ENCODE measurements at regions not wholly inside any gene's neighbourhood (a gene's known extent, or its start where the extent isn't known, plus 50 kb on each side); places are given as distances from the start of the nearest gene placed in this dataset.

- DNase-seq (ENCODE audit: low read depth in 2 of 2): no peak
These were observed 192.0 kb upstream of the HNRNPA3 start for GRCh38 chr2:177020524-177021119.

DNA sequence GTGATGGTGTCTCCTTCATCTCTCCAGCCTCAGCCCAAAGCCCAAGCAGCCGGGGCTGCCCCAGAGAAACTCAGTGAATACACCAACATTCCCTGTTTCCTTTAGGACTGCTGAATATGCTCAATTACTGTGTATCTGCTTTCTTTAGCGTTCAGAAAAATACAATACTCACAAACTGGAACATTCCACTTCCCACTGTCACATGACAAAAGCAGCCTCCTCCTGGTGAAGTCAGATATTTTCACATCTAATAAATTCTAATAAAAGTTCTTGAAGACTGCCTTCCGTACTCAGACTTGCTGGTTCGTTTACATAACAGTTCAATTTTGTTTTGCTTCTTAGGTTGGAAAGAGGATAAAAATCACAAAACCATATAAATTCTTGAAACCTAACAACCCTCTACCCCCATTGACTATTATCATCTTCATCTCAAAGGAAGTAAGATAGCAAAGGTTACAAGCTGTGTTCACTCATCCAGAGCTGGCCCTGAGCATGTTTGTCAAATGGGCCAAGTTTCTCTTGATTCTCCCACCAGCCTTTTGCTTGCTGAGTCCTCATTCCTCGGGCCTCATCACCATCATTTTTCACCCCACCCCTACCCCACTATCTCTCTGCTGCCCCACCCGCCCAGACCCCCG, 190.8 kb upstream of the HNRNPA3 start:
- no peak for DNase-seq (ENCODE audit: low read depth in 2 of 2)

- DNase-seq (ENCODE audit: low read depth in 2 of 2): no peak
These were observed 187.8 kb upstream of the HNRNPA3 start for GRCh38 chr2:177024765-177025164.

GRCh38 chr2:177026253-177026652, 186.3 kb upstream of the HNRNPA3 start:
- DNase-seq (ENCODE audit: low read depth in 2 of 2): no peak

DNA sequence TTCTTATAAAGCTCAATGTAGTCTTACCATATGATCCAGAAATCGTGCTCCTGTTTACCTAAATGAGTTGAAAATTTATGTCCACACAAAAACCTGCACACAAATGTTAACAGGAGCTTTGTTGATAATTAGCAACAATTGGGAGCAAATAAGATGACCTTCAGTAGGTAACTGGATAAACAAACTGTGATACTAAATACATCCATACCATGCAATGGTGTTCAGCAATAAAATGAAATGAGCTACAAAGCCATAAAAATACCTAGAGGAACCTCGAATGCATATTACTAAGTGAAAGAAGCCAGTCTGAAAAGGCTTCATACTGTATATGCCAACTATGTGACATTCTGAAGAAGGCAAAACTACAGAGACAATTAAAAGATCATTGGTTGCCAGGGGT, 185.6 kb upstream of the HNRNPA3 start:
- no peak for DNase-seq (ENCODE audit: low read depth in 2 of 2)

- no peak for DNase-seq (ENCODE audit: low read depth in 2 of 2)
These were observed 184.3 kb upstream of the HNRNPA3 start for GRCh38 chr2:177028296-177028695.

DNA sequence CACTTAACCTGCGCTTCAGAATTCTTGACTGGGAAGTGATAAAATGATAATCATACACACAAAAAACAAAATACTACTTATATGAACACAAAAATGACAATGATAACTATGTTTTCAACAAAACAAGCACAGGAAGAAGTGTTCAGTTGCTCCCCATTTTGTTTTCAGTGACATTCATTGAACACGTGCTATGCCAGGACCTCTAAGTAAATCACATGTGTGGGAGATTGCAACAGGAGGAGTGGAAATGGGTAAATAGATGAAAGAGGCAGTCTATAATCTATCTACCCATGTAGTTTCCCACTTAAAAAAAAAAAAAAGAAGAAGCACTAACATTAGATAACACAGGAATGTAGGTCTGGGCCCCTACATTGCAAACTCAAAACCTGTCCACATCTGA, 183.5 kb upstream of the HNRNPA3 start:
- no peak for DNase-seq (ENCODE audit: low read depth in 2 of 2)

- no peak for DNase-seq (ENCODE audit: low read depth in 2 of 2)
These were observed 183.1 kb upstream of the HNRNPA3 start for GRCh38 chr2:177029501-177029900.

GRCh38 chr2:177029901-177030300, 182.7 kb upstream of the HNRNPA3 start:
- DNase-seq (ENCODE audit: low read depth in 2 of 2): no peak

GRCh38 chr2:177030451-177031105, 182.0 kb upstream of the HNRNPA3 start:
- no peak for DNase-seq (ENCODE audit: low read depth in 2 of 2)

- no peak for DNase-seq (ENCODE audit: low read depth in 2 of 2)
These were observed 181.0 kb upstream of the HNRNPA3 start for GRCh38 chr2:177031438-177032180.

DNA sequence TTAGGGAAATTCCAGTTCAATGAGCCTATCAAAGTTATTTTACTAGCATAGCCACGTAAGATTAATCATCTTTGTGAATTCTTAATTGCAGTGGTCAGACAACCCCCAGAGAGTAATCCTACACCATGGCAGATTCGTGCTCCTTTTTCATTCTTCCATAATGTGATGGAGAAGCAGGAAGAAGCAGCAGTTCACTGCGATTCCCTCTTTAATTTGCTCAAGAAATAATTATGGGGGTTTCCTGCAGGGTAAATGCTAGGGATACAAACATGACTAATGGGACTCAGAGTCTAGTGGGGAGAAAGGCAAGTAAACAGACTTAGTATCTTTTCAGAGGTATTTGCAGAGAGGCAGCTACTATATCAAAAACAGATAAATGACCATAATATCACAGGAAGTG, 175.8 kb upstream of the HNRNPA3 start:
- no peak for DNase-seq (ENCODE audit: low read depth in 2 of 2)

GRCh38 chr2:177037569-177037968, 175.0 kb upstream of the HNRNPA3 start:
- DNase-seq (ENCODE audit: low read depth in 2 of 2): no peak

GRCh38 chr2:177038787-177039484, 173.7 kb upstream of the HNRNPA3 start:
- DNase-seq (ENCODE audit: low read depth in 2 of 2): no peak

- DNase-seq (ENCODE audit: low read depth in 2 of 2): no peak
These were observed 170.3 kb upstream of the HNRNPA3 start for GRCh38 chr2:177042311-177042710.

GRCh38 chr2:177044671-177045070, 167.9 kb upstream of the HNRNPA3 start:
- DNase-seq (ENCODE audit: low read depth in 2 of 2): no peak

DNA sequence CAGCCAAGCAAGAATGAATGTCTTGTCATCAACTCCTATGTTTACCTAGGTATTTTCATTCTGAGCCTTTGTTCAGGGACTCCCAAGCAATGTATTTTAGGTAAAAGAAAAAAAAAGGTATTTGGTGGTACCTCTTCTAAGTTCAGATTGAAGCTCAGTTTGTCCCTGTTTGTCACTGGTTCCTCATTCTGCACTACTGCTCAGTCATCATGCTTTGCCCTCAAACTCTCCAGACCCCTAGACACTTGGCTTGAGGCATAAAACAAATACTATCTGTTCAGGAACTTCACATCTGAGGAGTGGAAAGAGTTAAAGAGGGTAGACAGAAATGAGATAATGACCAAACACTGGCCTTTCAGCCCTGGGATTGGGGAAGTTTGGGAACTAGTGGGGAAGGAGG, 163.6 kb upstream of the HNRNPA3 start:
- no peak for DNase-seq (ENCODE audit: low read depth in 2 of 2)

DNA sequence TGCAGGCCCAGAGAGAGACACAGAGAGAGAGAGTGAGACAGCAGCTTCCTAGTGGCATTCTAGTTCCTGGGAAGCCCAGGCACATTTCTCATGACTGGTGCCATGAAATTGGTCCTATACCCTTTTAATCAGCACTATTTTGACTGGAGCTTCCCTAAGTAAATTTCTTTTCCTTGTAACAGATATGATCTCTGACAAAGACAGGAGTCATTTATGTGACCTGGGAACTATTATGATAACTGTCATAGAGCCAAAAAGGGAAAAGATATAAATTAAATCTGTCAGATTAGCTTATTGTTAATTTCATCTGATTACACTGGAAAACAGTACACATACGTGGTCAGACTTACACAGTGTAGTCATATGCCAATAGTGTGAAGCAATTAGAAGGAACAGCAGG, 161.3 kb upstream of the HNRNPA3 start:
- DNase-seq (ENCODE audit: low read depth in 2 of 2): no peak

GRCh38 chr2:177052471-177052870, 160.1 kb upstream of the HNRNPA3 start:
- no peak for DNase-seq (ENCODE audit: low read depth in 2 of 2)

DNA sequence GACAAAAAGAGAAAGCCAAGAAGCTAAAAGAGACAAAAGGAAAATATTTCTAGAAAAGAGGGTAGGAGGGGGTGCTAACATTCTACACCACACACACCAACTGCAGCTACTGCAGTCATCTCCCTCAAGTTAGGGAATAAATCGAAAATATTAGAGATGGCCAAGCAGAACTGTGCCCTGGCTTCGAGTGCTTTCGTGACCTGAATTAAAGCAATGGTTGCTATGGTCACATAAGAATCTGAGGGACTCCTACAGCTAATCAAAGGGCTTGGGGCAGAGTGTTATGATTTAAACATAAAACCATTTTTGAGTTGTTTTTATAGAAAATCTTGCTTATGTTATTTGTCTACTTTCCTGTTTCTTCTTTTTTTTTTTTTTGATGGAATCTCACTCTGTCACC, 159.6 kb upstream of the HNRNPA3 start:
- no peak for DNase-seq (ENCODE audit: low read depth in 2 of 2)

- DNase-seq (ENCODE audit: low read depth in 2 of 2): no peak
These were observed 158.9 kb upstream of the HNRNPA3 start for GRCh38 chr2:177053716-177054115.

DNA sequence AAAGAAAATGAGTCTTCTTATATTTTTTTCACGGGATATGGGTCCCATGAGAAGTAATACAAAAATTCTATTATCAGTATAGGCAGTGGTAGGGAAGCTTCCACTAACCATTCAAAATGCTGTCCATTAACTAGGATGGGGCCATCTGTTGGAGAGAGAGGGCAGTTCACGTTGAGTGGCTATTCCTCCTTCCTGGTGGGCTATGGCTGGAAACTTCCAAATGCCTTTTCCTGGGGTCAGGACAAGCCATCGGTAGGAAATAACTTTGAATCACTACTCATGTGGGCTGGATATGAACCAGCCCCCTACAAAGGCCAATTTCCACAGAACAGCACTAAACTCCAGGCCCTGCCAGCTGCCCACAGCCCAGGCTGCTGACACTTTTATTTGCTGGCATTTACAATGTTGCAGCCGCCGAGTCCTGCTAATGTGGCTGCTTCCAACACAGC, 156.1 kb upstream of the HNRNPA3 start:
- no peak for DNase-seq (ENCODE audit: low read depth in 2 of 2)
